ENCODE measurements at regions not wholly inside any gene's neighbourhood (a gene's known extent, or its start where the extent isn't known, plus 50 kb on each side); places are given as distances from the start of the nearest gene placed in this dataset.

DNA sequence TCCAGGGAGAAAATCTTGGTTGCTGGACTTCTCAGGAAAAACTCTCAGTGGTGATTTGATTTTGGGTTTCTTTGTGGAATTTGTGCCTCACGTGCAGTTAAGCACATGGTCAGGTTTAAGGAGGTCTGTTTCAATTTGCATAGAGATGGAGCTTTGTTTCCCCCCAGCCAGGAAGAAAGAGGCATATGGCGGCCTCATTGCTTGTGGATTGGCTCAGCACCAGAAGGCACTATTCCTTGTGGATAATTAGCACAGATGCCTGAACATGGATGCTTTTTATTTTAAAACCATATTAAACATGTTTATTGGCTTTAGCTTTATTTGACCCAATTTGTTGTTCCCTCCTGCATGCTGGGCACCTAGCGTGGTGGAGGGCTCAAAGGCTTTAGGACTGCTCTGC is 125.1 kb upstream of the RGMA start:
- no peak for DNase-seq

DNA sequence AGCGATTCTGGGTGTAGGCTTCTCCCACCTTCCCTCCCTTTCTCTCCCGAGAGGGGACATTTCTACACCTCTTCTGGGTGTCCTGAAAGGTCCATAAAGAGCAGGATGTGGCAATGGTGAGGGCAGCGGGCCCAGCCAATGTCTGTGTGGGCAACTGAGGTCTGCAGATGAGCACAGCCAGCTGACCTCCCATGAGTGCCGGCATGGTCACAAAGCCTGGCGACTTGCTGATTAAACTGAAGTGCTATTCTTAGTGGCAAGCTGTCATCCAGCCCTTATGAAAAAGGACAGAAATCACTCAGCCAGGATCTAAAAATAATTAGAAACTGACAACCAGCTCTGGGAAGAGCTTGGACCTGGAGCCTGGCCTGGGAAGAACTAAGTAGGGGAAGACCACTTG is 124.3 kb upstream of the RGMA start:
- no peak for DNase-seq

DNA sequence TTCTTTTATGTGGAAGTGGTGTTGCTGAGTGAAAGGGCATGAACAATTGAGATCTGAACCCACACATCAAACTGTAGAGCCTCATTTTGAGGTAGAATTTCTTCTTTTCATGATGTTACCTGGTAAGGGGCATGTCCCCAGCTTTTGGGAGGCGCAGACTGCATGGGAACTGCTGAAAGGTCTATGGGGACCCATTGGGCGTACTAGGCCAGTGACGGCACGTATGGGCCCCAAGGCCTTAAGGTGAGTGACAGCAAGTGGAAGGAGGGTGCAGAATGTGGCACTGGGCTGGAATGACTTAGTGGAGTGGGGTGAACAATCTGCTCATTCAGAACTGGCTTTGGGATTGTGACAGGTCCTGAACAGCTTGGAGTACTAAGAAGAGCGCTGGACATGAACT is 123.6 kb upstream of the RGMA start:
- DNase-seq: no peak

DNA sequence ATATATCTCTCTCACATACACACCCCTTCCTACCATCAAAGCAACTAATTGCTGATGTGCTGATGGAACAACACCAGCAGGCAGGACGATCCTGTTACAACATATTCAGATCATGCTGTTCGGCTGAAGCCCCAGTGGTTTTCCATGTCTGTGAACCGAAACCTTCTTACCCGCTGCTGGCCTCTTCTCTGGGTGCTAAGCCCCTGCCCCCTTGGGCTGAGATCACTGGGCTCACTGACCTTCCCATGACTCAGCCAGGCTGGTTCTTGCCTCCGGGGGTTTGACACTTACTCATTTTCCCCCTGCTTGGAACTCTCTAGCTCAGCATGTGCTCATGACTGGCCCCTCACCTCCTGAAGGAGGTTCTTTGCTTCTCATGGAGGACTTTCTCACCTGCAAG is 122.0 kb upstream of the RGMA start:
- DNase-seq: no peak

DNA sequence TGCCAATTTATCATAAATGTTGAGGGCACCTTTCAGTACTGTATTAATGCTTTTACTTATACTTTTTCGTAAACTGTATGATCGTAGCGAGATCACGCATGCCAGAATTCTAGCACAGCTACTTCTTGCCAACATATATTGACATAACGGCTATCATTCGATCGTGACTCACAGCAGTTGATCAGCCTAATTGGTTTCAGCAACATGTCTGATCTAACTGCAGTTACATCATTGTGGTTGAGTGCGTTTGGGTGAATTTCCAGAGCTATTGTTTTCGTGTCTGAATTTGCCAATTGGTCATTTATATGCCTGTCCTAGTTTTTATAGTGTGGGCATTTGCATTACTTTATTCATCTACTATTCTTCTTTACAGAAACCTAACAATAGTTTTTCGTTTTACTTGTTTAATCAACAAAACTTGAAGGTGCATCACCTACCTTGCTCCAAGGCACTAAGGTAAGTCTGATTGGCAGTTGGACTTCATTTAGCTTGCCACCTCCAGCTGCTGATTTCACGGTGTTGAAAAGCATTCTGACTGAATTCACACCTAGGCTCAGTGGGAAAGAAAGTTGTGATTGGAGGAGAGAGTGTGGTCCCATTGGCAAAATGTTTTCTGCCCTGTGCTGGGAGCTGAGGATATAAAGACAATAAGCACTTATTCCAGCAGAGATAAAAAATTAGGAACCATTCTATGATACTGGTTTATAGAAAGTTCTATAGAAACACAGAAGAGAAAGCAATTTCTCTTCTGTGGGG is 120.9 kb upstream of the RGMA start:
- no peak for DNase-seq

DNA sequence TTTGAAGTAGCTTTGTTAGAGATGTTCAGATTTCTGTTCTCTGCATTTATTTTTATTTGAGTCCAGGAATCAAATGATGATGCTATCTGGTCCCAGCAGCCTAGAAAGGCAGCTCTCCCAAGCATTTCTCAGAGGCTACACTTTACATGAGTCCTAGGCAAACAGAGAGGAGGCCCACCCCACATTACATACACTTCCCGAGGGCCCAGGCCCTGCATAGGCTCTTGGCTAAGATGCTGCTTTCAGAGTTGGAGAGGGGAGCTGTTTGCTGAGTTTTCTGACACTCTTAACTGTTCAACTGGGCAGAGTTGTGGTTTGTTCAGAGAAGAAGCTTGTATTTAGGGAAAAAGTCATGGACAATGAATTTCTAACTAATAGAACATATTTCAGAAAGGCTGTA is 117.9 kb upstream of the RGMA start:
- DNase-seq: no peak

DNA sequence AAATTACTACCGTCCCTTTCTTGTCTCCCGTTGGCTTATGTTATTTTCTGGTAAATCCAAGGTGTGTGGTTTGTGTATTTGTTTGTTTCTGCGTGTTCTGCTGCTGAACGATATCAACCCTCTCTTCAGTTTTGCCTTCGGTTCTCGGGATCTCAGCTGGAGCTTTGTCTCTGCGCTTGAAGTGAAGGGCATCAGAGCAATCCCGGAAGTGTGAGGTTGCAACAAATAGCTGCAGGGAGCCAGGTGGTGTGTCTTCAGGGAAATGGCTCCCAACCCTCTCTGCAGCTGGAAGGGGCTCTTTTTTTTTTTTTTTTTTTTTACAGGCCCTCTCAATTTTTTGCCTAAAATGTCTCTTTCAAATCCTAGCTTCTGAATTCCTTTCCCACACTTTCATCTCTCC is 116.4 kb upstream of the RGMA start:
- no peak for DNase-seq

DNA sequence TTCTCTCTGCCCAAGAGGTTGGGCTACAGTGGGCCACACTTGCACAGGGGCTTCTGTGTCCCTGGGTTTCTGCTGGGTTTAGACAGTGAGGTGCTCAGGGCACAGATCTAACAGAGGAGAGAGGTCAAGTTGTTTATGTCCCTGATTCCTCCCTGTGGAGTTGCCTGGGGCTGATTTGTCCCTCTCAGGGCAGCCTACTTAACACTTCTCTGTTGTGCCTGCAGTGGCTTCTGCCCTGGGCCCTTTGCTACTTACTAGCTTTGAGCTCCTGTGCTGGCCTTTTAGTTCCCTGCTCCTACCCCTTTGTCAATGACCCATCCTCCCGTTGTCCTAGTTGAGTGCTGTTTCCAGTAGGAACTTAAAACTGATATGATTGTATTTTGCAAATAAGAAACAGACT is 114.0 kb upstream of the RGMA start:
- DNase-seq: no peak

DNA sequence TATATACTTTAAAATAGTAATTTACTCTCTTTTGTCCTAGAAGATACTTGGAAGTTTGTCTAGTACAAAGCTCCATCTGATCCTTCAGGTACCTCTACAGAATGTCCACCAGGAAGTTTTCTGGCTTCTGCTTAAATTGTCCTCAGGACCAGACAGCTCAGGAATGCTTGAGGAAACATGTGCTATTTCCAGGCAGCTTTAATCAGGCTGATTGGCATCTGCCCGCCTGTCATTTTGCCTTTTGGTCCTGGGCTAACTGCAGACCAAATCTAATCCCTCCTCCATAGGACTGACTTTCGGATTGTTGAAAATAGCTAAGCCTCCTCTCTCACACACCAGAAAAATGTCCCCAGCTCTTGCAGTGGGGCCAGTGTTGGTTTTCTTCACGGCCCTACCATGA is 113.4 kb upstream of the RGMA start:
- no peak for DNase-seq

DNA sequence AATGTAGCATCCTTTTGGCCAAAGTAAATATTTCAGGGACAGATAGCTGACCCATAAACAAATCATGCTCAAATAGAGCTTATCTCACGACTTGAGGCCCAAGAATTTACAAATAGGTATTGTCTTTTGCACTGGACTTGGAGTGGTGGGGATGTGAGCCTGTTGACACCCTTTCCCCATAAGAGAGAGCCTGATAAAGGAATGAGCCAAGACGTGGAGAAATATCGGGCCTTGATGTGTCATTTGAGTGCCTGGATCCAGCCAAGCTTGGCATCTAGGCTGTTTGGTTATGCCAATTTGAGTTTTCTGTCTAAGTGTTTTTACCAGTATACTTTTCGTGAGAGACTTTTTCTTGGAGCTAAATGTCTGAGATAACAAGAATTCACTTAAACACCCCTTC is 112.9 kb upstream of the RGMA start:
- no peak for DNase-seq

DNA sequence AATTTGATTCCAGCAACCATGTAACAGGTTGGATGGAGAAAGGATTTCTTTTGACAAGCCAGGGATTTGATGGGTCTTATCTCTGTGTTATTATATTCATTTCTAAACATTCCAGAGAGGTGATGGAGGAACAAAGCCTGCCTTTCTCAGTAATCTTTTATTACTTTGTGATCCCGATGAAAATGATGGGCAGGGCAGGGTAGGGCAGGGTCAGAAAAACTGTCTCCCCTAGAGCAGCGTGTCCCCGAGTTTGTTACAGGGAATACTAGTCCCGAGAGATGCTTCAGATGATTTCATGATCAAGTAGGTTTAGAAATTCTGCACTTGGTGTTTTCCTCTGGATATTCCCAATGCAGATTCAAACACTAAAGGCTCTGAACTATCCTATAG is 111.8 kb upstream of the RGMA start:
- no peak for DNase-seq

DNA sequence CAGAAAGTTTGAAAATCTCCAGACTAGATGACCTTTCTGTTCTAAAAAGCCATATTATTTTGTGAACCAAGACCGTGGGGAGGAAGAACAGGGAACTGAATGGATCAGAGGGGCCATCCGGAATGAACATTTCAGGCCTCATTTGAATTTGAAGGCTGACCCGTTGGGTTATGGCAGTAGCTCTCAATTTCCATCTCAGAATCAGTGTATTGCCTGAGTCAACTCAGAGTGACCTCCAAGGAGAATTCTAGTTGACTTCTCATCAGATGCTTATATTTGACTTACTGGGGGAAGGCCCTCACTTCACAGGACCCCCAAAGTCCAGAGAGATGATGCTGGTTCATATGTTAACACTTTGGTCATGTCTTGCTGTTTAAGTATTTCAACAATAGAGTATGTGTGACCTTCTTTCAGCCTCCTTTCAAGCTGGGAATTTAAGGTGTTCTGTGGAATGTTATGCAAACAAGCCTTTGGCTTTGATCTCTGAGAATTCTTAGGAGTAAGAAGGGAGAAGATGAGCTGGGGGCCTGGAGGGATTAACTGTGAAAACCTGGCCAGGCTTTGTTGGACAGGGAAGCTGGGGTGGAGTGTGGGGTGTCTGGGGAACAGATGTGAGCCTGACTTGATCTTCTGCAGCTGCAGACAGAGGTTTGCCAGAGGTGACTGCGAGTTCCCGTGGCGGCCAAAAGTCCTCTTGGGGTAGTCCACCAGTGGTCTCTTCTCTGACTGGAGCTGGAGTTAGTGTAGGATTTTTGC is 111.2 kb upstream of the RGMA start:
- DNase-seq: no peak

DNA sequence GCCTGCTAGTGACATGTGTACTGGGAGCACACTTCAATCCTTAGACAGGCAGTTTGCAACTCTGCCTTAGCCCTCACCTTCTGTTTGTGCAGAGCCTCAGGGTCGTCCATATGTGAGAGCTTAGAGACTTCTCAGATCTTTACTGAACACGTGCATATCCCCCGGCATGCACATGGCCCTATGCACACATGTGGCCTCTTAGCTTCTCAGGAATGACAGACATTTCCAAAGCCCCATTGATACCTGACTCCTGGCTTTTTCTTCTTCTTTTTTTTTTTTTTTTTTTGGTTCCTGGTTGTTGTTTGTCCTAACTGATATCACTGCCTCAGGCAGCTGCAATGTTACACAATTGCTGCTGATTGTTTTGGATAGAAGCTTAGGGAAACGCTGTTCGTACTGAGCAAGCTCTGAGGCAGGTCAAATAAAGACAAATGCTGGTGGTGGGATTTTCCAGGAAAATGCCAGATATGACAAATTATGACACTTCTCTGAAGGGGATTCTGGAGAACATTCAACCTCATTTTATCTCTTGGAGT is 107.2 kb upstream of the RGMA start:
- DNase-seq: no peak

DNA sequence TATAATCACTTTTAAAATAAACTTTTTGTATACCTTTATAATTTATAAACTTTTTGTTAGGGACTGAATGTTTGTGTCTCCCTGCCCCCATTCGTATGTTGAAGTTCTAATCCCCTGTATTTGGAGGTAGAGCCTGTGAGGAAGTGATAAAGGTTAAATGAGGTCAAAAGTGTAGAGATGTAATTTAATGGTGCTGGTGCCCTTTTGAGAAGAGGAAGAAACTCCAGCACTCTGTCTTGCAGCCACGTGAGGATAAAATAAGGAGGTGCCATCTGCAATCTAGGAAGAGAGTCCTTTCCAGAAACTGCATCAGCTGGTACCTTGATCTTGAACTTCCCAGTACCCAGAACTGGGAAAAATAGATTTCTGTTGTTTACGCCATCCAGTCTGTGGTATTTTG is 106.1 kb upstream of the RGMA start:
- DNase-seq: no peak

DNA sequence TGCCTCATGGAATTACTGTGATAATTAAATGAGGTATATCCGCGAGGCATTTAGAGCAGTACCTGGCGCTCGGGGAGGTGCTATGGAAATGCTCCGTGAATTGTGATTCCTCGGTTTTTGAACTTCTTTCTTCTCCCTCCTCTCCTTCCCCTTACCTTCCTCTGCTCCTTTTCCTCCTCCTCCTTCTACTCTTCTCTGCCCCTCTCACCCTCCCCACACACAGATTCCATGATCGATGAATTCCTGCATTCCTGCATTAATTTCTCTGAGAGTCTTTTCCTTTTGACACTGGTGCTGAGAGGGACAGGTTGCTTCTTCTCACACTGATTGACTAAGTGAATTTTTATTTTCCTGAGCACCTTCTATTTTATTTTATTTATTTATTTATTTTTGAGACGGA is 101.2 kb upstream of the RGMA start:
- no peak for DNase-seq

DNA sequence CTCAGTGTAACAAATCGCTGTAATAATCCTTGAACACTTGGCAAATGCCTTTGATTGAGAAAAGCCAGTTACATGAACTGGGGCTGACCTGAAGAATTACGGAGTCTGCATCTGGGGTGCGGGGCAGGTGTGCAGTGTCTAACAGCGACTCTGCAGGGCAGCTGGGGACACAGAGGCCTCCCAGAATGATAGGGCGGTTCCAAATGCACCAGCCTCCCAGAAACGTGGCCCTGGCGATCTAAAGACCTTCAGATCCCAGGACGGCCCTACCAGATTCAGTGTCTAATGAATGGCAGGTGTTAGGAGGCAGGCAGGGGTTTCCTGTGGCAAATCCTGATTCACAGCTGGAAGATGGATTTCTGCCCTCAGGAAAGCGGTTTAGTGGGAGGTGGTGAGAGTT is 100.5 kb upstream of the RGMA start:
- DNase-seq: no peak

DNA sequence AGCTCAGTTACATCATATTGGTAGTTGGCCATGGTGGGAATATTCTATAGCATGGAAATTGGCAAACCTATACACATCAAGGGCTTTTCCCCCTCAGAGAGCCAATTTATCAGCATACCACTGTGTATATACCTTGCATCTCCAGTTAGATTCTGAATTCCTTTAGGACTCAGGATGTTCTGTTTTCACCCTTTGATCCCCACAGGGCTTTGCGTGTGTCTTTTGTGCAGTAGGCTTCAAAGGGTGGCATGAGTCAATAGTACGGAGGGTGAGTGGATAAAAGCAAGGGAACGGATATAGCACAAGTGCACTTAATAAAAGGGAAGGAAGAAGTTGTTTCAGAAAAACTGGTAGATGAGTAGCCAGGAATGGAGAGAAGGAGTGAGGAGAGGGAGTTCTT is 99.2 kb upstream of the RGMA start:
- DNase-seq: no peak

DNA sequence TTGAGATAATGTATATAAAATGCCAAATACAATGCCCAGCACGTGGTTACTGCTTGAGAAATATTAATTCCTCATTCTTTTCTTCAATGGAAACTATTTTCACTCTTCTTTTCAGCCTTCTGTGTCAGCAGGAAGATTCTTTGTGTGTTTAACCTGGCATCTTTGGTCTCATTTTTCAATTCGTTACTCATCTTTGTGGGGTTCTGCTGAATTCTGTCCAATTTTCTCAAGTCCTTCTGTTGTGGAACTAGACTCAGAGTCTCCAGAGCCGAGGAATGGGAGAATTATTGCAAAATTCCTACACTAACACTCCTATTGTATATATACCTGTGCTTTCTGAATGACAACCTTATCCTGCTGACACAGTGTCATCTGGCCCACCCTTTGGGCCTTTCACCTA is 96.8 kb upstream of the RGMA start:
- no peak for DNase-seq

DNA sequence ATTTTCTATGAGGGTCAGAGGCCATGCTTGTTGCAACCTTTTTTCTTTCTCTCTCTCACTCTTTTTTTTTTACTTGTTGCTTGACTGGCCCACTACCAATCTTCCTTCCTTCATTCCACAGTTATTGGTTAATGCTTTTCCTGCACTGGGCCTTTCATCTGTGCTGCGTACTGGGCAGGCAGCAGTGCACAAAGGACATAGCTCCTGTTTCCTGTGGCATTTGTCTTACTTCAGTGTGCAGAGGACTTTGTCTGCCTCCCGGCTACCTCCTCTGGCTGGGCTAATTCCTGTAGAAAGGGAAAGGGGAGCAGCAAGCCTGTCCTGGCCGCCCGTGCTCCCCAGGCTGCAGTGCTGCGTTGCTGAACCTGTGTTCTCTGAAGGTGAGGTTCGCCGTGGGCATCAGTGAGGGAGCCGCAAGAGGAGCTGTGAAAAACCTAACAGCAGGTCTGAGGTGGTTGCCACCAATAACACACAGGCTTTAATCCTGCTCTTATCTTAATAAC is 93.7 kb upstream of the RGMA start:
- DNase-seq: no peak

DNA sequence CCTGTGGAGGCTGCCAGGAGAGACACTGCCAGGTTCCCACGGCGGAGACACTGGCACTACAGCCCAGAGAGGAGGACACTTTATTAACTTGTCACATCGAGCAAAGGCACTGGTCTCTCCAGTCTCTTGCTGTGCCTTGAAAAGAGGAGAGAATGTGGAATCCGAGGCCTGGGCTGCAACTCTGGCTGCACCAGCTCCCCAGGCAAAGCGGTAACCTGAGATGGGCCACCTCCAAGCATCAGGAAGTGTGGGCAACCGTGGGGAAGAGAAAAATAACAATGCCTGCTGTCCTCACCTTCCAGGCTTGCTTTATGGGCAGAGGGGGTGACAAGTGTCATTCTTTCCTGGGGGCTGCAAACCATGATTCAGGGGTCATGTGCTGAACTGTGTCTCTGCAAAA is 91.6 kb upstream of the RGMA start:
- DNase-seq: no peak

DNA sequence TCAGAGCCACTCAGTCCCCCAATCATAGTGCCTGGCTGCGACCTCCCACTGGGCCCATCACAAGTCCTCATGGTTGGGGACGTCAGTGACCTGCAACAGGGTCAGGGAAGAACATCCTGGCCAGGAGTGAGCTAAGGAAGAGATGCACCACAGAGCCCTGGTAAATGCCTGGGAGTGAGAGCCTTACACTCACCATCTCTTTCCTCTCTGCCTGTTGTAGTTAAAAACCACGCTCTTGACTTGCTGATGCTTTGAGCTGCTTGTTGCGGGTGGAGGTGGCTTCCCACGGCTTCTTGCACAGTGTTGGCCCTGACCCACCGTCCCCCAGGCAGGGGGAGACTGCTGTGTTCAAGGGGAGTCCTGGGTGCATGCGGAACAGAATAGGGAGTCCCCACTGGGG is 91.1 kb upstream of the RGMA start:
- no peak for DNase-seq

DNA sequence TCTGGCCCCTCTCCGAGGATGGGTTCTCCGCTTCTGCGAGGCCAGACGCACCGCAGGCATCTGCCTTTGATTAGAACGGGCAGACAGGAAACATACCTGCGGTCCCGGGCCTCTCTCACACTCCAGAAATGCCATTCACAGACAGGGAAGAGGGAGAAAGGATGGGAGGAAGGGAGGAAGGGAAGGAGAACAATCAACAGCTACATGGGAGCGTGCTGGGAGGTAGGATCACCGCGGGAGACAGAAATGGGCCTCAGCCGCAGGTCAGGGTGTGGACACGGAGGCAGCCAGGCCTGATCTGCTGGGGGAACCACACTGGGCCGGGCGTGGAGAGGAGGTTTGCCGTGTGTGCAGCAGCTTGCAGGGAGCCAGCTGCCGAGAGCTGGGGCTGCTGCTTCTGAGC is 90.7 kb upstream of the RGMA start:
- DNase-seq: no peak

DNA sequence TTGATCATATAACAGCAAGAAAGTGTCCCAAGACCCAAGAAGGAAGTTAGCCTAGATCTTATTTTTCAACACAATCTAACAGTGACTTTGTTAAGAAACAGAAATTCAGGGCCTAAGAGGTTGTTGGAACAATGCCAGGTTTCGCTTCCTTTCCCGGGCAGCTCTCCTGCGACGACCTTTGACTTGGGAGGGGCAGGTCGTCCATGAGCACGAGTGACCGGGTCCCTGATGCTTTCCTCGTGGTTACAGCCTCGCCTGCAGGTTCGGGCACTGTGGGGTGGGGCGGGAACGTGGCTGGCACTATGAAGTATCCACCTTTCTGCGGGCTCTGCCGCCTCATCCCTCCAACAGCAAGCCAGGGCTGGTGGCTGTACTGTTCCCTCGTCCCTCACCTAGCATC is 90.1 kb upstream of the RGMA start:
- DNase-seq: no peak

DNA sequence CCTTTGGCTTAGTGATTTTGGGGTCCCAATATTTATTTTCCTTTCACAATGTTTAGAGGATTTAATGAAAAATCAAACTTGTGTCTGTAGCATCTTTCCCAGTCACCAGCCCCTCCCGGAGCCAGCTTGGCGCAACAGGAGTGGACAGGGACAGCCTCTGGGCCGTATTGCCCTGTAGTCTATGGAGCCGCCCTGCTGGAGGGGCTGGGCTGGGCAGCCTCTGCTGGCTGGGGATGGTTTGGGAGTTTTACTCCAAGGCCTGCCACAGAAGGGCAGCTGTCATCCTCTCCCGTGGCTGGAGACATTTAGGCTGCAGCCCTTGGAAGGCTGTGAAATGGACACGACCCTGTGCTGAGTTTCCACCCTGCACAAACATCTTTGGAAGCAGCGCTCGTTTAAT is 89.4 kb upstream of the RGMA start:
- no peak for DNase-seq

DNA sequence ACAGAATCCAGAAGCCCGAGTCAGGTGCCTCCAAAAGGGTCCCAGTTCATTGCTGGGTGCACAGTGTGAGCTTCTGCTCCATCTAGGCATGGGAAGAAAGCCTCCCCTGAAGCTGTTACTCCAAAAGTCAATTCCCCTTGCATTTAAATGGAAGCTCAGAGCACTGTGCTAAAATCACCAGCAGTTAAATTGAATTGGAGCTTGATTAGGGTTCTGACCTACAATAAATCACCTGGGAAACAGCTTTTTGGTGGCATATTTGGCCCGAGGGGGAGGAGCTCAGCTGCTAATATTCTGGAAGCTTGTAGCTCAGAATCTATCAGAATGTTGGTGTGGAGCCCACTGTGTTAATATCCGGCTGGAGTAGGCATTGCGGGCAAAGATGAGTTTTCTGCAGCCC is 87.1 kb upstream of the RGMA start:
- no peak for DNase-seq

Data from activated CD8-positive, alpha-beta memory T cell treated with anti-CD3 and anti-CD28 coated beads, Interleukin-2, amount 50 U/mL, for 4 hours (primary cell).